HCT116 (cell line): ENCODE measurements at regions not wholly inside any gene's neighbourhood (a gene's known extent, or its start where the extent isn't known, plus 50 kb on each side); places are given as distances from the start of the nearest gene placed in this dataset.

Experiments used
- CTCF ChIP-seq, 3 experiments: fragments of 200-600 bp in 1 of 3; sonication (generic) in 1 of 3; IDR thresholded peaks in 2 of 3; conservative IDR thresholded peaks in 1 of 3; 2 replicates each; pipeline ENCODE4 v1.5.1; 2012 to 2017; ENCODE audit warnings: low read depth in 2 of 3, low read length in 2 of 3, antibody characterized with exemption in 1 of 3, borderline replicate concordance in 1 of 3, control low read depth in 1 of 3, mild to moderate bottlenecking in 1 of 3, mixed read lengths in 1 of 3, mixed run types in 1 of 3, moderate library complexity in 1 of 3; ENCODE audit not compliant: insufficient read depth in 1 of 3
- EZH2phosphoT487 ChIP-seq: fragments of 200-600 bp; IDR thresholded peaks from 2 replicates; pipeline ENCODE4 v1.6.1; 2018; ENCODE audit warnings: antibody characterized with exemption, borderline replicate concordance
- MAX ChIP-seq: IDR thresholded peaks from 2 replicates; pipeline ENCODE4 v1.6.1; 2012
- POLR2A ChIP-seq: IDR thresholded peaks from 2 replicates; pipeline ENCODE4 v1.7.0; 2011; ENCODE audit warnings: borderline replicate concordance; ENCODE audit not compliant: insufficient read depth, insufficient read length; ENCODE audit errors: extremely low read depth
- SRF ChIP-seq: IDR thresholded peaks from 2 replicates; pipeline ENCODE4 v1.6.1; 2012; ENCODE audit warnings: low read depth

GRCh38 chr2:33958591-33958990 lies 359.5 kb upstream of the FAM98A start:
- TF ChIP-seq POLR2A: no peak
- TF ChIP-seq CTCF (IDR thresholded peaks at IDR 0.05 in 2 of 3, conservative IDR thresholded peaks at IDR 0.05 in 1 of 3; ENCODE audit: borderline replicate concordance in 1 of 3, insufficient read depth in 1 of 3, low read depth in 2 of 3, low read length in 2 of 3): no peak
- TF ChIP-seq MAX: no peak
- no peak for TF ChIP-seq EZH2phosphoT487
- TF ChIP-seq SRF: no peak
